Keratinocyte (primary cell): ENCODE measurements at regions not wholly inside any gene's neighbourhood (a gene's known extent, or its start where the extent isn't known, plus 50 kb on each side); places are given as distances from the start of the nearest gene placed in this dataset.

ENCODE experiments used
- DNase-seq: peaks from one replicate; pipeline ENCODE4 v3.0.0-alpha.2; 2011; ENCODE audit warnings: low read depth, missing footprints, low spot score
- FAIRE-seq: peaks from 2 replicates; lab custom pipeline; 2011; peaks lifted over from hg19 to GRCh38; lab: Jason Lieb, UNC
- H2AFZ ChIP-seq: 2 replicates; pipeline ENCODE4 v1.6.0; 2012; ENCODE audit warnings: low read length, control low read depth, inconsistent platforms; ENCODE audit not compliant: control insufficient read depth
- H3K27ac ChIP-seq: 2 replicates; pipeline ENCODE4 v1.5.1; 2011; ENCODE audit warnings: low read length; ENCODE audit not compliant: control insufficient read depth, insufficient read depth
- H3K27me3 ChIP-seq: 3 replicates; pipeline ENCODE4 v1.6.0; 2011; ENCODE audit warnings: low read length; ENCODE audit not compliant: control insufficient read depth, insufficient read depth; ENCODE audit errors: extremely low read depth
- H3K36me3 ChIP-seq, 2 experiments: 2 replicates in 1 of 2; 3 replicates in 1 of 2; pipeline ENCODE4 v1.5.1; 2011; ENCODE audit warnings: low read length in 2 of 2, mild to moderate bottlenecking in 1 of 2; ENCODE audit not compliant: control insufficient read depth in 2 of 2, insufficient read depth in 2 of 2; ENCODE audit errors: extremely low read depth in 1 of 2
- H3K4me1 ChIP-seq: 3 replicates; pipeline ENCODE4 v1.5.1; 2011; ENCODE audit warnings: low read length; ENCODE audit not compliant: control insufficient read depth, insufficient read depth; ENCODE audit errors: extremely low read depth
- H3K4me2 ChIP-seq: 3 replicates; pipeline ENCODE4 v1.6.0; 2011; ENCODE audit warnings: low read depth, low read length; ENCODE audit not compliant: control insufficient read depth, insufficient read depth; ENCODE audit errors: extremely low read depth
- H3K4me3 ChIP-seq, 3 experiments: fragments of 200-600 bp in 1 of 3; sonication (generic) in 1 of 3; 2 replicates in 2 of 3; 3 replicates in 1 of 3; pipeline ENCODE4 v1.5.1; 2011 to 2016; ENCODE audit warnings: low read length in 3 of 3, mild to moderate bottlenecking in 3 of 3, control low read depth in 2 of 3, inconsistent platforms in 1 of 3, low read depth in 1 of 3, mixed read lengths in 1 of 3, mixed run types in 1 of 3, moderate library complexity in 1 of 3; ENCODE audit not compliant: control insufficient read depth in 2 of 3, insufficient read depth in 2 of 3; ENCODE audit errors: extremely low read depth in 1 of 3
- H3K79me2 ChIP-seq: 2 replicates; pipeline ENCODE4 v1.6.0; 2012; ENCODE audit warnings: low read length; ENCODE audit not compliant: control insufficient read depth, insufficient read depth
- H3K9ac ChIP-seq: 3 replicates; pipeline ENCODE4 v1.6.0; 2011; ENCODE audit warnings: low read length; ENCODE audit not compliant: control insufficient read depth, insufficient read depth; ENCODE audit errors: extremely low read depth
- H3K9me1 ChIP-seq: 3 replicates; pipeline ENCODE4 v1.6.0; 2011; ENCODE audit warnings: low read length; ENCODE audit not compliant: control insufficient read depth, insufficient read depth; ENCODE audit errors: extremely low read depth
- H3K9me3 ChIP-seq: 2 replicates; pipeline ENCODE4 v1.5.1; 2012; ENCODE audit warnings: low read depth, low read length; ENCODE audit not compliant: control insufficient read depth
- H4K20me1 ChIP-seq: 3 replicates; pipeline ENCODE4 v1.6.0; 2011; ENCODE audit warnings: low read length; ENCODE audit not compliant: control insufficient read depth, insufficient read depth; ENCODE audit errors: extremely low read depth
- CTCF ChIP-seq, 3 experiments: IDR thresholded peaks in 1 of 3; conservative IDR thresholded peaks in 1 of 3; optimal IDR thresholded peaks in 1 of 3; 2 replicates in 2 of 3; 3 replicates in 1 of 3; pipeline versions ENCODE3 to v1.5.1; 2011; ENCODE audit warnings: low read length in 3 of 3, mild to moderate bottlenecking in 3 of 3, moderate library complexity in 2 of 3, control low read depth in 1 of 3, inconsistent platforms in 1 of 3; ENCODE audit not compliant: insufficient read depth in 2 of 3; ENCODE audit errors: extremely low read depth in 1 of 3
- EZH2 ChIP-seq: IDR thresholded peaks from one replicate; pipeline ENCODE4 v1.6.1; 2012; ENCODE audit warnings: inconsistent platforms, mild to moderate bottlenecking, low read length, moderate library complexity
- dilution Hi-C: fragments of 300-500 bp; cut with MboI; formaldehyde crosslinking; loops from one replicate; pipeline ENCODE4 v1.7.0; 2020; ENCODE audit warnings: low sequenced_read_pairs; ENCODE audit not compliant: extremely low pct_ligation_motif_present

- H3K9me3 ChIP-seq: no peaks in the 10 kb centered on the region
- H3K27me3 ChIP-seq: no peaks in the 10 kb centered on the region
- H3K4me2 ChIP-seq: no peak overlapping the region
- no peaks in the 10 kb centered on the region for H3K36me3 ChIP-seq
- H3K9ac ChIP-seq: no peak overlapping the region
- H4K20me1 ChIP-seq: no peaks in the 10 kb centered on the region
- dilution Hi-C loops: no loop called here
- H3K27ac ChIP-seq: no peak overlapping the region
- DNase-seq: no peak
- no peak overlapping the region for H2AFZ ChIP-seq
- H3K4me1 ChIP-seq: peaks cover 25% of the 10 kb centered on the region
- peak; percentile 49 for FAIRE-seq
- TF ChIP-seq CTCF (optimal IDR thresholded peaks at IDR 0.05 in 1 of 3, IDR thresholded peaks at IDR 0.05 in 1 of 3, conservative IDR thresholded peaks at IDR 0.05 in 1 of 3; ENCODE audit: extremely low read depth in 1 of 3, insufficient read depth in 2 of 3, low read length in 3 of 3) (no peak), EZH2 (no peak)
- no peak overlapping the region for H3K4me3 ChIP-seq
- no peaks in the 10 kb centered on the region for H3K9me1 ChIP-seq
- no peaks in the 10 kb centered on the region for H3K79me2 ChIP-seq
These were observed 165.9 kb upstream of the MARCKS start for GRCh38 chr6:113691260-113691656.

GRCh38 chr6:113693851-113694250 is 163.3 kb upstream of the MARCKS start:
- DNase-seq (no peak), FAIRE-seq (no peak)
- Histone ChIP-seq H3K4me3 (no peak overlapping the region), H3K79me2 (no peaks in the 10 kb centered on the region), H3K4me1 (peaks cover 34% of the 10 kb centered on the region), H2AFZ (no peak overlapping the region), H3K9ac (no peak overlapping the region), H4K20me1 (no peaks in the 10 kb centered on the region), H3K4me2 (no peak overlapping the region), H3K27ac (peak overlapping the region; percentile 36), H3K36me3 (no peaks in the 10 kb centered on the region), H3K9me3 (no peaks in the 10 kb centered on the region), H3K9me1 (no peaks in the 10 kb centered on the region), H3K27me3 (no peaks in the 10 kb centered on the region)
- dilution Hi-C loops: no loop called here
- no peak for TF ChIP-seq EZH2
- no peak for TF ChIP-seq CTCF (optimal IDR thresholded peaks at IDR 0.05 in 1 of 3, IDR thresholded peaks at IDR 0.05 in 1 of 3, conservative IDR thresholded peaks at IDR 0.05 in 1 of 3; ENCODE audit: extremely low read depth in 1 of 3, insufficient read depth in 2 of 3, low read length in 3 of 3)
